HUES64 (cell line): ENCODE measurements at regions not wholly inside any gene's neighbourhood (a gene's known extent, or its start where the extent isn't known, plus 50 kb on each side); places are given as distances from the start of the nearest gene placed in this dataset.

Experiments
- H3K27ac ChIP-seq: 2 replicates; pipeline ENCODE4 v1.7.0; 2013; ENCODE audit warnings: low read depth, low read length, inconsistent platforms
- H3K27me3 ChIP-seq: 2 replicates; pipeline ENCODE4 v1.6.1; 2013; ENCODE audit warnings: mild to moderate bottlenecking, low read length; ENCODE audit not compliant: insufficient read depth
- H3K36me3 ChIP-seq: 2 replicates; pipeline ENCODE4 v1.6.1; 2013; ENCODE audit warnings: mild to moderate bottlenecking, low read length; ENCODE audit not compliant: insufficient read depth
- H3K4me1 ChIP-seq: 2 replicates; pipeline ENCODE4 v1.6.1; 2013; ENCODE audit warnings: mild to moderate bottlenecking, low read length, moderate library complexity; ENCODE audit not compliant: insufficient read depth
- H3K4me3 ChIP-seq: 2 replicates; pipeline ENCODE4 v1.5.1; 2013; ENCODE audit warnings: mild to moderate bottlenecking, low read length, moderate library complexity
- H3K9ac ChIP-seq: 2 replicates; pipeline ENCODE4 v1.6.1; 2013; ENCODE audit warnings: mild to moderate bottlenecking, low read depth, low read length
- H3K9me3 ChIP-seq: 2 replicates; pipeline ENCODE4 v1.6.1; 2013; ENCODE audit warnings: low read depth, low read length; ENCODE audit not compliant: insufficient read depth
- WGBS: fragments of 150-250, 120-280 bp; methylation state at CpG from one replicate; pipeline ENCODE4 v1.1.7; 2013; ENCODE audit warnings: missing lambda C conversion rate; 5-methylcytosine and 5-hydroxymethylcytosine counted together

- no peaks in the 10 kb centered on the region for H3K27me3 ChIP-seq
- H3K27ac ChIP-seq: no peak overlapping the region
- H3K36me3 ChIP-seq: no peaks in the 10 kb centered on the region
- no peaks in the 10 kb centered on the region for H3K9me3 ChIP-seq
- H3K4me3 ChIP-seq: no peak overlapping the region
- WGBS: 97% methylated on average over 4 of the region's 4 CpGs
- H3K9ac ChIP-seq: no peak overlapping the region
- no peaks in the 10 kb centered on the region for H3K4me1 ChIP-seq
Observed at GRCh38 chr2:6667326-6667725, 198.4 kb downstream of the CMPK2 start.

- WGBS: 100% methylated on average over 1 of the region's 1 CpG
Observed at GRCh38 chr2:6671913-6672312, 193.8 kb downstream of the CMPK2 start.

GRCh38 chr2:6674381-6674780 lies 191.3 kb downstream of the CMPK2 start:
- Histone ChIP-seq H3K27ac (no peak overlapping the region), H3K9ac (no peak overlapping the region), H3K4me1 (peaks cover 9% of the 10 kb centered on the region), H3K4me3 (no peak overlapping the region), H3K36me3 (no peaks in the 10 kb centered on the region), H3K27me3 (no peaks in the 10 kb centered on the region), H3K9me3 (no peaks in the 10 kb centered on the region)
- WGBS: 87% methylated on average over 3 of the region's 3 CpGs

More at GRCh38 chr2:6671913-6672312, 193.8 kb downstream of the CMPK2 start:
- Histone ChIP-seq H3K27me3 (no peaks in the 10 kb centered on the region), H3K4me3 (no peak overlapping the region), H3K36me3 (no peaks in the 10 kb centered on the region), H3K27ac (no peak overlapping the region), H3K4me1 (no peaks in the 10 kb centered on the region), H3K9me3 (no peaks in the 10 kb centered on the region), H3K9ac (no peak overlapping the region)

- H3K9ac ChIP-seq: no peak overlapping the region
- no peaks in the 10 kb centered on the region for H3K9me3 ChIP-seq
- no peaks in the 10 kb centered on the region for H3K36me3 ChIP-seq
- no peaks in the 10 kb centered on the region for H3K27me3 ChIP-seq
- H3K4me3 ChIP-seq: no peak overlapping the region
- WGBS: 96% methylated on average over 5 of the region's 5 CpGs
- no peak overlapping the region for H3K27ac ChIP-seq
- peaks cover 23% of the 10 kb centered on the region for H3K4me1 ChIP-seq
Observed at GRCh38 chr2:6675791-6676190, 189.9 kb downstream of the CMPK2 start.

GRCh38 chr2:6676241-6676640 lies 189.5 kb downstream of the CMPK2 start:
- peaks cover 27% of the 10 kb centered on the region for H3K4me1 ChIP-seq
- WGBS: 100% methylated on average over 1 of the region's 1 CpG
- no peaks in the 10 kb centered on the region for H3K27me3 ChIP-seq
- H3K27ac ChIP-seq: no peak overlapping the region
- no peak overlapping the region for H3K9ac ChIP-seq
- no peaks in the 10 kb centered on the region for H3K9me3 ChIP-seq
- H3K36me3 ChIP-seq: no peaks in the 10 kb centered on the region
- H3K4me3 ChIP-seq: no peak overlapping the region

- no peak overlapping the region for H3K9ac ChIP-seq
- no peak overlapping the region for H3K4me3 ChIP-seq
- no peak overlapping the region for H3K27ac ChIP-seq
- H3K36me3 ChIP-seq: no peaks in the 10 kb centered on the region
- H3K4me1 ChIP-seq: peaks cover 32% of the 10 kb centered on the region
- H3K27me3 ChIP-seq: no peaks in the 10 kb centered on the region
- H3K9me3 ChIP-seq: no peaks in the 10 kb centered on the region
Observed at GRCh38 chr2:6676776-6677175, 188.9 kb downstream of the CMPK2 start.

- H3K27me3 ChIP-seq: no peaks in the 10 kb centered on the region
- H3K27ac ChIP-seq: peak overlapping the region; percentile 51; the same call in 1 of the 2 replicates
- WGBS: 29% methylated on average over 2 of the region's 2 CpGs
- H3K4me3 ChIP-seq: no peak overlapping the region
- no peaks in the 10 kb centered on the region for H3K36me3 ChIP-seq
- no peaks in the 10 kb centered on the region for H3K9me3 ChIP-seq
- H3K4me1 ChIP-seq: peaks cover 33% of the 10 kb centered on the region
- H3K9ac ChIP-seq: no peak overlapping the region
Observed at GRCh38 chr2:6679471-6679870, 186.2 kb downstream of the CMPK2 start.

GRCh38 chr2:6683516-6683915 lies 182.2 kb downstream of the CMPK2 start:
- WGBS: 80% methylated on average over 2 of the region's 3 CpGs
- H3K4me1 ChIP-seq: peaks cover 33% of the 10 kb centered on the region
- H3K4me3 ChIP-seq: no peak overlapping the region
- H3K9me3 ChIP-seq: peaks cover 4% of the 10 kb centered on the region; the same call in 1 of the 2 replicates
- H3K9ac ChIP-seq: no peak overlapping the region
- H3K36me3 ChIP-seq: no peaks in the 10 kb centered on the region
- no peaks in the 10 kb centered on the region for H3K27me3 ChIP-seq
- H3K27ac ChIP-seq: no peak overlapping the region

- H3K36me3 ChIP-seq: no peaks in the 10 kb centered on the region
- 97% methylated on average over 1 of the region's 1 CpG for WGBS
- no peaks in the 10 kb centered on the region for H3K27me3 ChIP-seq
- peaks cover 14% of the 10 kb centered on the region for H3K4me1 ChIP-seq
- H3K9me3 ChIP-seq: peaks cover 4% of the 10 kb centered on the region; the same call in 1 of the 2 replicates
- no peak overlapping the region for H3K27ac ChIP-seq
- no peak overlapping the region for H3K4me3 ChIP-seq
- H3K9ac ChIP-seq: no peak overlapping the region
Observed at GRCh38 chr2:6685447-6685846, 180.3 kb downstream of the CMPK2 start.

- peaks cover 4% of the 10 kb centered on the region; the same call in 1 of the 2 replicates for H3K9me3 ChIP-seq
- no peak overlapping the region for H3K9ac ChIP-seq
- no peaks in the 10 kb centered on the region for H3K27me3 ChIP-seq
- no peaks in the 10 kb centered on the region for H3K36me3 ChIP-seq
- 96% methylated on average over 4 of the region's 5 CpGs for WGBS
- no peak overlapping the region for H3K27ac ChIP-seq
- H3K4me3 ChIP-seq: no peak overlapping the region
- no peaks in the 10 kb centered on the region for H3K4me1 ChIP-seq
Observed at GRCh38 chr2:6692056-6692455, 173.7 kb downstream of the CMPK2 start.

GRCh38 chr2:6692819-6693218 lies 172.9 kb downstream of the CMPK2 start:
- Histone ChIP-seq H3K4me1 (no peaks in the 10 kb centered on the region), H3K9ac (no peak overlapping the region), H3K9me3 (no peaks in the 10 kb centered on the region), H3K27ac (no peak overlapping the region), H3K36me3 (no peaks in the 10 kb centered on the region), H3K4me3 (no peak overlapping the region), H3K27me3 (no peaks in the 10 kb centered on the region)
- WGBS: 95% methylated on average over 1 of the region's 1 CpG

GRCh38 chr2:6694555-6694954 lies 171.2 kb downstream of the CMPK2 start:
- Histone ChIP-seq H3K4me1 (no peaks in the 10 kb centered on the region), H3K27ac (no peak overlapping the region), H3K9ac (no peak overlapping the region), H3K9me3 (no peaks in the 10 kb centered on the region), H3K4me3 (no peak overlapping the region), H3K27me3 (no peaks in the 10 kb centered on the region), H3K36me3 (no peaks in the 10 kb centered on the region)
- 81% methylated on average over 6 of the region's 6 CpGs for WGBS
